WI38 (cell line): ENCODE measurements at regions not wholly inside any gene's neighbourhood (a gene's known extent, or its start where the extent isn't known, plus 50 kb on each side); places are given as distances from the start of the nearest gene placed in this dataset.

Experiments used
- H3K4me3 ChIP-seq: 2 replicates; pipeline ENCODE4 v1.5.1; 2011; ENCODE audit warnings: low read depth, mild to moderate bottlenecking, control low read depth, low read length
- TF ChIP-seq, protein P1 (sequence below): IDR thresholded peaks from 2 replicates; pipeline ENCODE4 v1.5.1; 2012; ENCODE audit warnings: low read depth, mild to moderate bottlenecking, control low read depth, low read length

DNA sequence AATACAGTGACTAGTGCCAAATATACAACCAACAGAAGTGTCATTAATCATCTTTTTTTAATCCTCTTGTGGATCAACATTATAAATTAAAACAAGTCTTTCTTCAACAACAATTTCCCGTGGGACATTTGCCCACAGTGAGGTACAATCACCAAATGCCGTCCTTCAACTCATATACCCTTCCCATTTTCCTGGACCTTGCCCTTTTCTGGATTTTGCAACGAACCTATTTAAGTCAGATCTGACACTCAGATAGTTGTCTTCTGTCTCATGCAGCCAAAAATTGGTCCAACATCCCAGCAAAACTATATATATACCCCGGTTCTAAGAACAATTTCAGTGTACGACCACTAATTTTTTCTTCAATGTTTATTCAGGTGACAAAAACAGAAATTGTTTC lies 324.0 kb downstream of the DSEL start:
- no peak overlapping the region for H3K4me3 ChIP-seq

DNA sequence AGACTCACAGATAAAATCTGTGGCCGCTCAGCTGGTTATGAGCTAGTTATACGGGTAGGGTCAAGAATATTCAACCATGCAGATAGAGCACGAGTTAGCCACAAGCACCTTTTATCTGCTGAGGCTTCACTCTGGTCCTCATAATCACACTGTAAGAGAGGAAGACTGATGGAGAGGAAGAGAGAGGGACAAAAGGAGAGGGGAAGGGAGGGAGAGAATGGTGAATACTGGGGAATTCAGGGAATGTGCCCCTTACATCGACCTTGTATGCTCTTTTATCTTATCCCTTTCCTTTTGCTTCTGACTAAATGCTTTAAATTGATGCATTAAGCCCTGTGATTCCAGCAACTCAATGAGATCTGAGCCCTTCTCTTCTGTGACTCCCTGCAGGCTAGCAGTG lies 333.1 kb downstream of the DSEL start:
- TF ChIP-seq, protein P1, sequence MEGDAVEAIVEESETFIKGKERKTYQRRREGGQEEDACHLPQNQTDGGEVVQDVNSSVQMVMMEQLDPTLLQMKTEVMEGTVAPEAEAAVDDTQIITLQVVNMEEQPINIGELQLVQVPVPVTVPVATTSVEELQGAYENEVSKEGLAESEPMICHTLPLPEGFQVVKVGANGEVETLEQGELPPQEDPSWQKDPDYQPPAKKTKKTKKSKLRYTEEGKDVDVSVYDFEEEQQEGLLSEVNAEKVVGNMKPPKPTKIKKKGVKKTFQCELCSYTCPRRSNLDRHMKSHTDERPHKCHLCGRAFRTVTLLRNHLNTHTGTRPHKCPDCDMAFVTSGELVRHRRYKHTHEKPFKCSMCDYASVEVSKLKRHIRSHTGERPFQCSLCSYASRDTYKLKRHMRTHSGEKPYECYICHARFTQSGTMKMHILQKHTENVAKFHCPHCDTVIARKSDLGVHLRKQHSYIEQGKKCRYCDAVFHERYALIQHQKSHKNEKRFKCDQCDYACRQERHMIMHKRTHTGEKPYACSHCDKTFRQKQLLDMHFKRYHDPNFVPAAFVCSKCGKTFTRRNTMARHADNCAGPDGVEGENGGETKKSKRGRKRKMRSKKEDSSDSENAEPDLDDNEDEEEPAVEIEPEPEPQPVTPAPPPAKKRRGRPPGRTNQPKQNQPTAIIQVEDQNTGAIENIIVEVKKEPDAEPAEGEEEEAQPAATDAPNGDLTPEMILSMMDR, result no peak
- H3K4me3 ChIP-seq, result no peak overlapping the region

More for the DNA sequence above, 324.0 kb downstream of the DSEL start:
- TF ChIP-seq, protein P1, result no peak

DNA sequence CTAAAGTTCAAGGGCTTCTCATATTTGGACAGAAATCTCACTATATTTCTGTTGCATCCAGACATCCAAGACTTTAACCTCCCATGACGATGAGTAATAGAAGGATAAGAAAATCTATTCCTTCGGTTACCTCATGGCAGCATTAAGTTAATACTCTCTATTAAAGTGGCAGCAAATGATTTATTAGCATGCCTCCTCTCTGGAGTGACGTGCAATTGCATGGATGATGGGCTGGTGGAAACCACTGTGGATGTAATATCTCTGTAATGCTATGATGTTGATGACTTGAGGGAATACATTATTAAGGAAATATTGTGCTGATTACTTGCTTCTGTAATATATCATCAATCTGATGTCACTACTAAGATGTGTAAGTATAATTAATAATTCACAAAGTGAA lies 336.8 kb downstream of the DSEL start:
- TF ChIP-seq, protein P1, result no peak
- H3K4me3 ChIP-seq, result no peak overlapping the region

DNA sequence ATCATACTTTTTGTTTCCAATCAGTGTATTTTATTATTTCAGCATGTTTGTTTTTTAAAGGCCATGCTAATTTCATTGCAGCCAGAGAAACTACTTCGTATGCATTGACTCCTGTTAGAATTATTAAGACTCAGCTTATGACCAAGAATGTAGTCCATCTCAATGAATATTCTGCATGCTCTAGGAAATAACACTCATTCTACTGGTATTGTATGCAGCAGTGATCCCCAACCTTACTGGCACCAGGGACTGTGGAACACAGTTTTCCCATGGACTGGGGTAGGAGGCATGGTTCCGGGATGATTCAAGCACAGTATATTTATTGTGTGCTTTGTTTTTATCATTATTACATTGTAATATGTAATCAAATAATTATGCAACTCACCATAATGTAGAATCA lies 356.9 kb downstream of the DSEL start:
- H3K4me3 ChIP-seq, result no peak overlapping the region
- TF ChIP-seq, protein P1, result no peak

DNA sequence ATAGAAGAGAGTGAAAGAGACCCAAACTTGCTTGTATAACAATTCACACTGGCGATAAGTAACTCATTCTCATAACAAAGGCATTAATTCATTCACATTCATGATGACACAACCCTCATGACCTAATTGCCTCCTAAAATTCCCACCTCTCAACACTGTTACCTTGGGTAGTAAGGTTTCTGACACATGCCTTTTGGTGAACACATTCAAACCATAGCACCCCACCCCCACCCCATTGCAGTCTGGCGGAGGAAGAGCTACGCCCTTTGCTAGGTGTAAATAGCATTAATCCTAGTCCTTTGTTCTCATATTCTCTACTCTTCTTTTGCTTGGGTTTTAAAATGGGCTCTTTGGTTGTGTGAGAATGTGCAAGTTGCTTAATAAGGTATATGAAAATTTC lies 361.5 kb downstream of the DSEL start:
- no peak overlapping the region for H3K4me3 ChIP-seq
- TF ChIP-seq, protein P1, result no peak

DNA sequence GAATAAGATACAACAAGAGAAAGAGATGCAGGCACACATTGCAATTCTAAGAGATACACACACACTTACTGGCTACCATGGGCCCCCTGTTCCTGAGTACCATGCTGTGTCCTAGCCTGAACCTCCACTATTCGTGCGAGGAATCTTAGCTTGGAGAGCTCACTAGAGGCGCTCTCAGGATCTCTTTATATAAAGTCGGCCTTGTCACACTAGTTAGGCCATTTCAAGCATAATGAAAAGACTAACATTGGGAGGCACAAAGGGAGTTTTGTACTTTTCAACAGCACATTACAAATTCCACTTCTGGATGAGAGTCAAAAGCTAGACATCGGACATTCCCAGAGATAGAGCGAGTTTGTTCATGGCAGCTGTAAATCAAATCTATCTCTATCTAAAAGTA lies 365.2 kb downstream of the DSEL start:
- no peak overlapping the region for H3K4me3 ChIP-seq
- TF ChIP-seq, protein P1, result no peak

DNA sequence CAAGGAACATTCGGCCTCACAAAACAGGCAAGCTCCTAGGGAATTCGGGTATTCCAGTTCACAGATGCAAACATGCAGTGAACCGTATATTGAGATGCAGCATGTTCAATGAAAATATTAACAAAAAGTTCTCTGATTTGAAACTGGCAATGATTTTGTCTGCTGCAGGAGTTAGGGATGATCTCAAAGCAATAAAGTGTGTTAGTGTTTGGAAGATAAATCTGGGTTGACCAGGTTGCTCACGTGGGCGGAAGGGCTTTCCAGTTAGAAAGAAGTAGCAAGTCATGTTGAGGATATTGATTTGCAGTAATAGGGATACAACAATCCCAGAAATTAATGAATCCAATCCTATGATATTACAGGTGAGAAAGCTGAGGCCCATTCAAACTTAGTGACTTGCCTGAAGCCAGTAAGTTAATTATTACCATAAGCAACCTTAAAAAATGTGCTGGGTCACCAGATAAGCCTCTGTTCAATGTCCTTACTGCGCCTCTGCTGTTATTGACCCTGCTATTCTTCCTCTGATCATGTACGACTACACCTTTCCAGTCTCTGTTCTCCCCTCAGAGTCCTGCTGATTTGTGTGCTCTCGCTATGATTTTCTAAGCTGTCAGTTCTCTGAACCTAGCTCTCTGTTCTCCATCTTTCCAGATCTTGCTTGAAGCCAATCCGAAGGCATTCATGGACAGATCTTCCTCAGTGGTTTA lies 370.8 kb downstream of the DSEL start:
- H3K4me3 ChIP-seq, result no peak overlapping the region
- TF ChIP-seq, protein P1, result no peak
